ENCODE measurements at regions not wholly inside any gene's neighbourhood (a gene's known extent, or its start where the extent isn't known, plus 50 kb on each side); places are given as distances from the start of the nearest gene placed in this dataset.

DNA sequence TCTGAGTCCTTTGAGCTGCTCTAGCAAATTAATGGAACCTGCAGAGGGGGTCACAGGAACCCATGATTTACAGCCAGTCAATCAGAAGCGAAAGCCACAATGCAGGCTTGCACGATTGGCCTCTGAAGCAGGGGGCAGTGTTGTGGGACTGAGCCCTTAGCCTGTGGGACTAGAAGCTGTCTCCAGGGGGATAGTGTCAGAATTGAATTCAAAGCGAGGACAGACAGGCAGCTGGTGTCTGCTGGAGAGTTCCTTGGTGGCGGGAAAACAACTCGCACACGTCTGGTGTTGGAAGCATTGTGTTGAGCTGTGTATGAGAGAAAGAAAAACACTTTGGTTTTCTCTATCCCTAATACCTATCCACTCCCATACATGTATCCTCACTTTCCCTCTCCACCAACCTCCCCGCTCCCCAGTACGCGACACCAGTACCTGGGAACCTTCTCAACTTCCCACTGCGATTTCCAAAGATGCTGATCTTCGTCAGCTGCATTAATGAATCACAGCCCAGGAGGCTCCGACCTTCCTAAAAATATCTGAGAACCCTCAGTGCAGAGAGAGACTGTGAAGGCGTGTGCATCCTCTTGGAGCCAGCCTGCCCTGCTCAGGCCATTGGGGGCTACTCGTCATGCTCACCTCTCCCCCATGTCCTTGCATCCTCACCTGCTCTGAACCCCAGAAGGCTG lies 88.2 kb downstream of the HS1BP3 start:
- peak; percentile 60 for DNase-seq

DNA sequence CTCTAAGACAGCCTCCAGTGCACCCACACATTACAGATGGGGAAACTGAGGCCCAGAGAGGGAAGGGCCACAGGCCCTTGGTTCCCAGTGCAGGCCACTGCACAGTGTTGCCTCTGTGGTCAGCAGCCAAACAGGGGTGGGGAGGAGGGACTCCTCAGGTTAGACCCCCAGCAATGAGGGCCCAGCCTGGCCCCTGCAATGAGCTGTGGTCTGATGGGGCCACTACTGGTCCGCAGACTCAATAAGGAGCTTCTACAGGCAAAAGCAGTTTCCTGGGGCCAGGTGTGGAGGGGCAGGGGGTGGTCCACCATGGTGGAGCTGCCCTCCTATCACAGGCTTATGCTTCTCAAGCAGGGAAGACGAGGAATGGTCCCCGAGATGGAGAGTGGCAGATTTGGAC lies 87.6 kb downstream of the HS1BP3 start:
- DNase-seq, result no peak

GRCh38 chr2:20563833-20564232 lies 87.1 kb downstream of the HS1BP3 start:
- peak; percentile 90 for DNase-seq

DNA sequence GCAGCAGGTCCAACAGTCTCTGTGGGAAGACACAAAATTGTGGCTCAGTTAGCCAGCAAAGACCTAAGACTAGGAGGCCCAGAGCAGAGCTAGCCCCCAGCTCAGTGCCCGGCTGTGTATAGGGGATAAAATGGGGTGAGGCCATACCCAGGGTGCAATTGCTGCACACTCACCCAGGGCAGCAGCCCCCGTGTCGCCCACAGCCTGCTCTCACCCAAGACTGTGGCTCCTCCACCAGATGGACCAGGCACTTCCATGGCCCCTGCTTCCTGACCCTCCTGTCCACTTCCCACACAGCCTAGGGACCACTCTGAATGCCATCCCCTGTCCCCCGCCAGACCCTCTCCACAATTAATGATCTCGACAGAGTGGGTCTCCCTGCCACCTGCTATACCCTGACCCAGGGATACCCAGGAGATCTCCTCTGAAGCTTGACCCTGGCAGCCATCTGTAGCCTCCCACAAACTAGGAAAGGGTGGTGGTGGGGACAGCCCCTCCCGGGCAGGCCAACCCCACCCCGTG lies 85.7 kb downstream of the HS1BP3 start:
- DNase-seq, result no peak

DNA sequence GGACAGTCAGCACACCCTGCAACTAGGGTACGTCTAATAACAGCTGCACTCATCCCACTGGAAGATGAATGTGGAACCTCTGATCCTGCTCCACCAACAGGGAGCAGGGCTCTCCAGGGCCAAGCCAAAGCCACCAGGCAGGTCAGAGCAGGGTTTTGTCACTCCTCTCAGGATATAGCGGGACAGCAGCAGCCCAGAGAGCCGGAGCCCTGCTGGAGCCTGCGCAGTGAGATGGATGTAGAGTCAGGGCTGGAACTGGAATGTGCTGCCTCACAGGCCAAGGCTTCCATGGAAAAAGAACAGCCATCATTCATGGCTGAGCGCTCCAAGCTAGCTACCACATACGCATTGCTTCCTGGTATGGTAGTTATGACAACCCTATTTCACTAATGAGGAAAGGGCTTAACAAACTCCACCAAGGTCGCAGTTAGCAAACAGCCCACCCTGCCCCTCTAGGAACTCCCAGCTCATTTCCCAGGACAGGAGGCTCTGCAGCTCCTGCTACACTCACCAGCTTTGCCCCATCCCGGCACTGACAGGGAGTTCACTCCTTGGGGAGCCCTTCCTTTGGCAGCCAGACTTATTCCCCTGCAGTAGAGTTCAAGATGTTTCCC lies 85.2 kb downstream of the HS1BP3 start:
- DNase-seq, result peak; percentile 47

- no peak for DNase-seq
Observed at GRCh38 chr2:20566331-20566730, 84.6 kb downstream of the HS1BP3 start.

DNA sequence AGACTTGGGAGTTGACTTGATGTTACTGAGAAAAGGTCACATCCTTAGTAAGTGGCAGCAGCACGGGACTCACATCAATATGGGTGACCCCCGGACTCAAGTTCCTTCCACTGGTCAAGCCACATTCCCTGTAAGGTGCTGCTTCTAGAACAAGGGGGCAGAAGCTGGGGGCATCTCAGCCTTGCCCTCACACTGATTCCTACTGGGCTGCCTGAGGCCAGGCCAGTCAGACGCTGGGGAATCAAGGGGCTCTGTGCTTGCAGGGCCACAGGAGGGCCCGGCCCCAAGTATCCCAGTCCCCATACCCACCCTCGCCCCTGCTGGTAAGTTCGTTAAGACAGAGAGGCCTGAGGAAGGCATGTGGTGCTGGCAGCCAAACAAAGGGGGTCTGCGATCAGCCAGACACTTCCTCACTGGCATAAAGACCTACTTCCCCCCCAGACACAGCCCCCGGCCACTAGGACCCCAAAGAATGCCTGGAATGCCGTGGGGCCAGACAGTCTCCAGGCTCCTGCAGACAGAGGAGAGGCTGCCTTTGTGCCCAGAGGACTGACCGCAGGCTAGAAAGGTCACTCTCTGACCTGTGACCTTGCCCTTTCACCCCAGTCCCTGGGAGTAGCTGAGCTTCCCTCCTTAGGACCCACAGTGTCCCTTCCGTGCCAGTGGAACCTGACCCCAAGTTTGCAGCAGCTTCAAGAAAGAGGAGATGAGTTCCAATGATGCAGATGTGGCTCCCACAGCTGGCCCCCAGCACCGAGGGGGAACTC lies 83.6 kb downstream of the HS1BP3 start:
- no peak for DNase-seq

Measured in fibroblast of skin of right biceps (primary cell).